ENCODE measurements at regions not wholly inside any gene's neighbourhood (a gene's known extent, or its start where the extent isn't known, plus 50 kb on each side); places are given as distances from the start of the nearest gene placed in this dataset.
"Not testable (repeated sequence)": the region's sequence is repeated elsewhere in the genome, so short reads cannot be mapped to it uniquely, and the experiment has no call there.

DNA sequence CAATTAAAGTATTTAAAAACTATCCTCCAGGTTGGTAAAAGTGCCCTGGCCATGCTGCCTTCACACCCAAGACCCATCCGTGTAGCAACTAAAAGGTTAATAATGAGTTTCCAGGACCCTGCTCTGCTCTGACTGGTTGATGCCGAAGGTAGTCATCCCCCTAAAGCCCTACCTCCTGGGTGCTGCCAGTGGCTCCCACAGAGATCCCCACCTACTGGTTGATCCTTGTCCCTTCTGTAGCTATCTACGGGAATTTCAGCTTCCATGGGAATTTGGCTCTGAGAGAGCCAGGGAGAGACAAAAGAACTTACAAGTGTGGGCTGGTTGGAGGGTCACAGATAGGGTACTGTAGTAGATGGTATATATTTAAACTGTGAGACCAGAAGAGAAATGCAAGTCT is 110.6 kb upstream of the NANOGP8 start:
- Mint-ChIP-seq H3K27ac (no peak overlapping the region), H3K36me3 (ENCODE audit: low read depth) (no peaks in the 10 kb centered on the region), H3K4me3 (ENCODE audit: low read depth) (no peak overlapping the region), H3K27me3 (ENCODE audit: low read depth) (no peaks in the 10 kb centered on the region), H3K4me1 (ENCODE audit: low read depth) (no peaks in the 10 kb centered on the region), H3K9me3 (peaks cover 12% of the 10 kb centered on the region)
- no peak for DNase-seq (ENCODE audit: low spot score)
- intact Hi-C loops (cut with micrococcal nuclease), result no loop called here

- intact Hi-C loops (cut with micrococcal nuclease), result no loop called here
- H3K27me3 Mint-ChIP-seq (ENCODE audit: low read depth), result no peaks in the 10 kb centered on the region
- H3K9me3 Mint-ChIP-seq, result peaks cover 15% of the 10 kb centered on the region
- H3K4me3 Mint-ChIP-seq (ENCODE audit: low read depth), result no peak overlapping the region
- DNase-seq (ENCODE audit: low spot score), result no peak
- no peaks in the 10 kb centered on the region for H3K4me1 Mint-ChIP-seq (ENCODE audit: low read depth)
- H3K36me3 Mint-ChIP-seq (ENCODE audit: low read depth), result no peaks in the 10 kb centered on the region
- no peak overlapping the region for H3K27ac Mint-ChIP-seq
These were observed 109.9 kb upstream of the NANOGP8 start for GRCh38 chr15:35195031-35195430.

GRCh38 chr15:35194296-35194695 is 109.2 kb upstream of the NANOGP8 start:
- H3K27ac Mint-ChIP-seq, result no peak overlapping the region
- no peaks in the 10 kb centered on the region for H3K27me3 Mint-ChIP-seq (ENCODE audit: low read depth)
- no peaks in the 10 kb centered on the region for H3K36me3 Mint-ChIP-seq (ENCODE audit: low read depth)
- H3K4me3 Mint-ChIP-seq (ENCODE audit: low read depth), result no peak overlapping the region
- no peaks in the 10 kb centered on the region for H3K4me1 Mint-ChIP-seq (ENCODE audit: low read depth)
- intact Hi-C loops (cut with micrococcal nuclease), result no loop called here
- DNase-seq (ENCODE audit: low spot score), result no peak
- peaks cover 23% of the 10 kb centered on the region for H3K9me3 Mint-ChIP-seq

GRCh38 chr15:35191783-35192182 is 106.7 kb upstream of the NANOGP8 start:
- Mint-ChIP-seq H3K9me3 (peaks cover 24% of the 10 kb centered on the region), H3K27ac (no peak overlapping the region), H3K4me3 (ENCODE audit: low read depth) (no peak overlapping the region), H3K27me3 (ENCODE audit: low read depth) (no peaks in the 10 kb centered on the region), H3K4me1 (ENCODE audit: low read depth) (no peaks in the 10 kb centered on the region), H3K36me3 (ENCODE audit: low read depth) (no peaks in the 10 kb centered on the region)
- no peak for DNase-seq (ENCODE audit: low spot score)
- intact Hi-C loops (cut with micrococcal nuclease), result no loop called here

- DNase-seq (ENCODE audit: low spot score), result no peak
- H3K4me3 Mint-ChIP-seq (ENCODE audit: low read depth), result no peak overlapping the region
- no peaks in the 10 kb centered on the region for H3K27me3 Mint-ChIP-seq (ENCODE audit: low read depth)
- intact Hi-C loops (cut with micrococcal nuclease), result no loop called here
- H3K27ac Mint-ChIP-seq, result no peak overlapping the region
- H3K9me3 Mint-ChIP-seq, result peaks cover 18% of the 10 kb centered on the region
- no peaks in the 10 kb centered on the region for H3K36me3 Mint-ChIP-seq (ENCODE audit: low read depth)
- H3K4me1 Mint-ChIP-seq (ENCODE audit: low read depth), result peaks cover 6% of the 10 kb centered on the region
These were observed 101.3 kb upstream of the NANOGP8 start for GRCh38 chr15:35186346-35186745.

DNA sequence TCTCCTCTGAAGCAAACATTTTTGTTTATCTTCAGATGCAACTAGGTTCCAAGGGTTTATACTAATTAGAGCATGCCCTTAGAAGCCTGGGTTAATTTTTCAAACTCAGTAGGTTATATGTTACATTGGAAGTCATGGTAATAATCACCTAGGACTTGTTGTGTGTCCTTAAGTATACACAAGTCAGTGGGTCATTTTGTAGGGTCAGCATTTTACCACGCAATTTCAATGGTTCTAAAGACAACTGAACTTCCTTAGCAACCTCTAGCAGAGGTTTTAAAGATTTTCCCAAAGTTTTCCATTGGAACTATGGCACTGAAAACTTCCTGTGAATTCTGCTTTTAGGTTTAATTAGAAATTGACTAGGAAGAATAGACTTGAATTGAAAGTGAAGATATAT is 99.6 kb upstream of the NANOGP8 start:
- intact Hi-C loops (cut with micrococcal nuclease), result no loop called here
- no peak overlapping the region for H3K27ac Mint-ChIP-seq

DNA sequence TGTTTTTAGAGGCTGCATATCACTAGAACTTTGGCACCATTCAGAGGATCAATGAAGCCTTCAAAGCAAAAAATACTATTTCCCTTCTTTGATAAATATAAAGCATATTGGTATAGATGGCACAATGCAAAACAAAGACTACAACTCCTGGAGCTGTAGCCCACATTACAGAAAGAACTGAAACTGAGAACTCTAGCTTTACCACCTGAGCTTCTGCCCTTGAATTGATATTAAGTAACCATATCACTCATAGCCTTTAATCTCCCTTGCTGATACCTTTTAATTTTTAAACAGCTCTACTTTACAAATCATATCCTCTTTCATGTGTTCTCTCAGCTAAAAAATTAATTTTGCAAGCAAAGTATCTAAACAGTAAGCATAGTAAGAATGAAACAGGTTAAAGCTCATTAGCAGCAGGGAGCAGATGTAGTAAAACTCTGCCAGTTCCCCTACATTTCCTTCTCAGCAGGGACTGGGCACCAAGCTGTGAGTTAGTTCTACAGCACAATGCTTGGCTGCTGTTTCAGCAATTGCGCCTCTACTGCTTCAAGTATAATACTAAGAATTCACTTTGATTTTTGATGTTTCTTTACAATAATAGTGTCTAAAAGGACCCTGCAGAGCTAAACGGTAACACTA is 97.9 kb upstream of the NANOGP8 start:
- H3K4me3 Mint-ChIP-seq (ENCODE audit: low read depth), result no peak overlapping the region
- no peak overlapping the region for H3K27ac Mint-ChIP-seq
- H3K27me3 Mint-ChIP-seq (ENCODE audit: low read depth), result no peaks in the 10 kb centered on the region
- intact Hi-C loops (cut with micrococcal nuclease), result no loop called here
- no peak for DNase-seq (ENCODE audit: low spot score)
- no peaks in the 10 kb centered on the region for H3K36me3 Mint-ChIP-seq (ENCODE audit: low read depth)
- no peaks in the 10 kb centered on the region for H3K9me3 Mint-ChIP-seq
- H3K4me1 Mint-ChIP-seq (ENCODE audit: low read depth), result peaks cover 6% of the 10 kb centered on the region

More for the DNA sequence above, 99.6 kb upstream of the NANOGP8 start:
- peaks cover 6% of the 10 kb centered on the region for H3K4me1 Mint-ChIP-seq (ENCODE audit: low read depth)
- no peaks in the 10 kb centered on the region for H3K27me3 Mint-ChIP-seq (ENCODE audit: low read depth)
- no peak for DNase-seq (ENCODE audit: low spot score)
- H3K36me3 Mint-ChIP-seq (ENCODE audit: low read depth), result no peaks in the 10 kb centered on the region
- H3K9me3 Mint-ChIP-seq, result peaks cover 5% of the 10 kb centered on the region
- H3K4me3 Mint-ChIP-seq (ENCODE audit: low read depth), result no peak overlapping the region

- Mint-ChIP-seq H3K36me3 (ENCODE audit: low read depth) (no peaks in the 10 kb centered on the region), H3K4me3 (ENCODE audit: low read depth) (no peak overlapping the region), H3K9me3 (no peaks in the 10 kb centered on the region), H3K27ac (no peak overlapping the region), H3K4me1 (ENCODE audit: low read depth) (peaks cover 6% of the 10 kb centered on the region), H3K27me3 (ENCODE audit: low read depth) (no peaks in the 10 kb centered on the region)
- intact Hi-C loops (cut with micrococcal nuclease), result no loop called here
- no peak for DNase-seq (ENCODE audit: low spot score)
These were observed 96.4 kb upstream of the NANOGP8 start for GRCh38 chr15:35181538-35181937.

- Mint-ChIP-seq H3K4me1 (ENCODE audit: low read depth) (peaks cover 6% of the 10 kb centered on the region), H3K9me3 (no peaks in the 10 kb centered on the region), H3K27ac (no peak overlapping the region), H3K27me3 (ENCODE audit: low read depth) (no peaks in the 10 kb centered on the region), H3K4me3 (ENCODE audit: low read depth) (no peak overlapping the region), H3K36me3 (ENCODE audit: low read depth) (no peaks in the 10 kb centered on the region)
- no peak for DNase-seq (ENCODE audit: low spot score)
- intact Hi-C loops (cut with micrococcal nuclease), result no loop called here
These were observed 94.6 kb upstream of the NANOGP8 start for GRCh38 chr15:35179739-35180138.

GRCh38 chr15:35178186-35178585 is 93.1 kb upstream of the NANOGP8 start:
- DNase-seq (ENCODE audit: low spot score); H3K36me3 Mint-ChIP-seq (ENCODE audit: low read depth); H3K4me3 Mint-ChIP-seq (ENCODE audit: low read depth); H3K27ac Mint-ChIP-seq; intact Hi-C loops (cut with micrococcal nuclease); H3K4me1 Mint-ChIP-seq (ENCODE audit: low read depth); H3K27me3 Mint-ChIP-seq (ENCODE audit: low read depth); H3K9me3 Mint-ChIP-seq: not testable (repeated sequence)

DNA sequence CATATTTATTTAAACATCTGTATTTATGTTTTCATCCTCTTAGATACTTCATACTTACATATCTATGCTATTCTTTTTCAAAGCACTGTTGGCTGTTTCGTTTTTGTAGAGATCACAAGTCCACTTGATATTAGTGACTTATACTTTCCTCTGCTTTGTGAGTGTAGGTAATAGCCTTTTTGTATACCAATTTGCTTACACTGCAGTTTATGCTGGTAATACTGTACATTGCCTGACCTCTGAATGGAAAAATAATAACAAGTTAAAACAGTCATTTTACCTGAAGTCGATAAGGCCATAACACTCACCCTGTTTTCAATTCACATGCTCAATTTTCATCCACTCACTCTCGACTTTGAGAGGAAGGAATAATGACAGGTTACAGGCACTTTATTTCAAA is 89.9 kb upstream of the NANOGP8 start:
- Mint-ChIP-seq H3K4me3 (ENCODE audit: low read depth) (no peak overlapping the region), H3K4me1 (ENCODE audit: low read depth) (no peaks in the 10 kb centered on the region), H3K9me3 (no peaks in the 10 kb centered on the region), H3K27ac (no peak overlapping the region), H3K36me3 (ENCODE audit: low read depth) (no peaks in the 10 kb centered on the region), H3K27me3 (ENCODE audit: low read depth) (no peaks in the 10 kb centered on the region)
- DNase-seq (ENCODE audit: low spot score), result no peak
- intact Hi-C loops (cut with micrococcal nuclease), result no loop called here

- H3K9me3 Mint-ChIP-seq, result no peaks in the 10 kb centered on the region
- intact Hi-C loops (cut with micrococcal nuclease), result no loop called here
- no peak overlapping the region for H3K4me3 Mint-ChIP-seq (ENCODE audit: low read depth)
- no peaks in the 10 kb centered on the region for H3K27me3 Mint-ChIP-seq (ENCODE audit: low read depth)
- DNase-seq (ENCODE audit: low spot score), result no peak
- no peaks in the 10 kb centered on the region for H3K4me1 Mint-ChIP-seq (ENCODE audit: low read depth)
- H3K27ac Mint-ChIP-seq, result no peak overlapping the region
- no peaks in the 10 kb centered on the region for H3K36me3 Mint-ChIP-seq (ENCODE audit: low read depth)
These were observed 88.5 kb upstream of the NANOGP8 start for GRCh38 chr15:35173444-35174118.

- DNase-seq (ENCODE audit: low spot score), result no peak
- H3K27me3 Mint-ChIP-seq (ENCODE audit: low read depth), result no peaks in the 10 kb centered on the region
- intact Hi-C loops (cut with micrococcal nuclease), result no loop called here
These were observed 85.1 kb upstream of the NANOGP8 start for GRCh38 chr15:35170207-35170606.

More at GRCh38 chr15:35170207-35170606, 85.1 kb upstream of the NANOGP8 start:
- no peaks in the 10 kb centered on the region for H3K36me3 Mint-ChIP-seq (ENCODE audit: low read depth)
- no peaks in the 10 kb centered on the region for H3K4me1 Mint-ChIP-seq (ENCODE audit: low read depth)
- no peaks in the 10 kb centered on the region for H3K9me3 Mint-ChIP-seq
- H3K27ac Mint-ChIP-seq, result no peak overlapping the region
- no peak overlapping the region for H3K4me3 Mint-ChIP-seq (ENCODE audit: low read depth)
